ENCODE measurements at regions not wholly inside any gene's neighbourhood (a gene's known extent, or its start where the extent isn't known, plus 50 kb on each side); places are given as distances from the start of the nearest gene placed in this dataset.

DNA sequence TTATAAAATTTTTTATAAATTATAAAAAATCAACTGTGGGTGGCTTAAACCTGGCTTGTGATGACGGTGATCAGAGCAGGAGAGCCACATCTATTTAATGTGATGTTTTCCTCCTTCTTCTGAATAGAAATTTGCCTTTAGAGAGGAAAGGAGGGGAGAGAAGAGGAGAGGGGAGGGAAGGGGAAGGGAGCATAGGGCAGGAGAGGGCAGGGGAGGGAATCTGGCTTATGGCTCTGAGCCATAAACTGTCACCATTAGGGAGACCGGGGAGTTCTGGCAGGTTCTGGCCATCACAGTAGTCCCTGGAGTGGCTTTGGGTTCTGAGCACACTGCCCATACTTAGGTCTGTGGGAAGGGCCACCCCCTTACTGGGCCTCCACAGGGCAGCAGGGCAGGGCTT lies 167.8 kb downstream of the ENGASE start:
- TF ChIP-seq, protein P1, sequence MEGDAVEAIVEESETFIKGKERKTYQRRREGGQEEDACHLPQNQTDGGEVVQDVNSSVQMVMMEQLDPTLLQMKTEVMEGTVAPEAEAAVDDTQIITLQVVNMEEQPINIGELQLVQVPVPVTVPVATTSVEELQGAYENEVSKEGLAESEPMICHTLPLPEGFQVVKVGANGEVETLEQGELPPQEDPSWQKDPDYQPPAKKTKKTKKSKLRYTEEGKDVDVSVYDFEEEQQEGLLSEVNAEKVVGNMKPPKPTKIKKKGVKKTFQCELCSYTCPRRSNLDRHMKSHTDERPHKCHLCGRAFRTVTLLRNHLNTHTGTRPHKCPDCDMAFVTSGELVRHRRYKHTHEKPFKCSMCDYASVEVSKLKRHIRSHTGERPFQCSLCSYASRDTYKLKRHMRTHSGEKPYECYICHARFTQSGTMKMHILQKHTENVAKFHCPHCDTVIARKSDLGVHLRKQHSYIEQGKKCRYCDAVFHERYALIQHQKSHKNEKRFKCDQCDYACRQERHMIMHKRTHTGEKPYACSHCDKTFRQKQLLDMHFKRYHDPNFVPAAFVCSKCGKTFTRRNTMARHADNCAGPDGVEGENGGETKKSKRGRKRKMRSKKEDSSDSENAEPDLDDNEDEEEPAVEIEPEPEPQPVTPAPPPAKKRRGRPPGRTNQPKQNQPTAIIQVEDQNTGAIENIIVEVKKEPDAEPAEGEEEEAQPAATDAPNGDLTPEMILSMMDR (IDR thresholded peaks at IDR 0.05; ENCODE audit: low read depth, low read length, missing control alignments), result no peak
- no peak for DNase-seq (ENCODE audit: low read depth)
- H3K4me3 ChIP-seq (ENCODE audit: low read depth, low read length), result no peak overlapping the region
- in situ Hi-C loops (cut with HindIII; ENCODE audit: low sequenced_read_pairs), result loop anchor here (5.0 kb wide), 2 partner anchors 55 to 60 kb away; no protein-coding TSS in a partner anchor

GRCh38 chr17:79241616-79242015 lies 167.0 kb downstream of the ENGASE start:
- H3K4me3 ChIP-seq (ENCODE audit: low read depth, low read length), result no peak overlapping the region
- no peak for DNase-seq (ENCODE audit: low read depth)
- in situ Hi-C loops (cut with HindIII; ENCODE audit: low sequenced_read_pairs), result loop anchor here (5.0 kb wide), 2 partner anchors 54 to 61 kb away; no protein-coding TSS in a partner anchor
- TF ChIP-seq, protein P1 (IDR thresholded peaks at IDR 0.05; ENCODE audit: low read depth, low read length, missing control alignments), result no peak

DNA sequence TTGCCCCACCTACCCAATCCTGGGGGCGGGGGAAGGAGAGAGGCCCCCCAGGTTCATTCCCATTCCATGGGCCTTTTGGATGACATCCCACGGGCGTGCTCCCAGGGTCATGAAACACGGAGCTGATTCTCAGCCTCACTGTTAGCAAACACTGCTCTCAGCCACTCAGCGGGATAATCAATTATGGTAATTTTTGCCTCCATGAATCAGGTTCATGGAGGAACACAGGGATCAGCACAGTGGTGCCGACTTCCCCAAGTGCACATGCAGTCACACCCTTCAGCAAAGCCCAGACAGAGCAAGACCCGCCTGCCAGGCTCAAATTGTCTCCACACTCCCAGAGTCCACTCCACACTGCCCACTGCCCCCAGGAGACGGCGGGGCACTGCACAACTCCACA lies 164.6 kb downstream of the ENGASE start:
- TF ChIP-seq, protein P1 (IDR thresholded peaks at IDR 0.05; ENCODE audit: low read depth, low read length, missing control alignments), result no peak
- in situ Hi-C loops (cut with HindIII; ENCODE audit: low sequenced_read_pairs), result no loop called here
- no peak overlapping the region for H3K4me3 ChIP-seq (ENCODE audit: low read depth, low read length)
- no peak for DNase-seq (ENCODE audit: low read depth)

DNA sequence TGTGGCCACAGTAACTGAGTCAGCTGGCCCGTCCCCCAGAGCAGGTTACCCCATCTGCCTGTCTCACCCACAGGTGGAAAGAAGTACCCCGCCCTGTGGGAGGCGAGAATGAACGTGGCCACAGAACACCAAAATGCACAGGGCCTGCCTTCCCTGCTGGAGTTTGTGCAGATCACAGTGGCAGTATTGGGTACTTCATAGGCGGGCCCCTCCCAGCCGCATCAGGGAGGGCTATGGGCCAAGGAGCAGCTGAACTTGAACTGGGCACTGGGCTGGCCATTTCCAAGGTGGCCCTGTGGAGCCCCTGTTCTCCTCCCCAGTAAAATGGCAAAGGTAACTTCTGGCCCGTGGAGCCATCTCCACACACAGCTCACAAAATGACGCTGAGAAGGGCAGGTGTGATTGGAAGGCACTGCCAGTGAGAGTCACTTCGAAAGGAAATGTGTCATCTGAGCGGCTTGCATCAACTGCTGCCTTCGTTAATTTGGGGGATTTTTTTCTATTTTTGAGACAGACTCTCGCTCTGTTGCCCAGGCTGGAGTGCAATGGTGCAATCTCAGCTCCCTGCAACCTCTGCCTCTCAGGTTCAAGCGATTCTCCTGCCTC lies 162.9 kb downstream of the ENGASE start:
- no peak for DNase-seq (ENCODE audit: low read depth)
- TF ChIP-seq, protein P1 (IDR thresholded peaks at IDR 0.05; ENCODE audit: low read depth, low read length, missing control alignments), result no peak
- in situ Hi-C loops (cut with HindIII; ENCODE audit: low sequenced_read_pairs), result no loop called here
- no peak overlapping the region for H3K4me3 ChIP-seq (ENCODE audit: low read depth, low read length)

GRCh38 chr17:79235808-79236207 lies 161.2 kb downstream of the ENGASE start:
- H3K4me3 ChIP-seq (ENCODE audit: low read depth, low read length), result no peak overlapping the region
- in situ Hi-C loops (cut with HindIII; ENCODE audit: low sequenced_read_pairs), result no loop called here
- TF ChIP-seq, protein P1 (IDR thresholded peaks at IDR 0.05; ENCODE audit: low read depth, low read length, missing control alignments), result no peak
- DNase-seq (ENCODE audit: low read depth), result no peak

GRCh38 chr17:79233916-79234551 lies 159.4 kb downstream of the ENGASE start:
- no peak for DNase-seq (ENCODE audit: low read depth)
- TF ChIP-seq, protein P1 (IDR thresholded peaks at IDR 0.05; ENCODE audit: low read depth, low read length, missing control alignments), result no peak
- in situ Hi-C loops (cut with HindIII; ENCODE audit: low sequenced_read_pairs), result no loop called here
- H3K4me3 ChIP-seq (ENCODE audit: low read depth, low read length), result no peak overlapping the region
